Prostate gland (tissue), 2 donors: ENCODE measurements at regions not wholly inside any gene's neighbourhood (a gene's known extent, or its start where the extent isn't known, plus 50 kb on each side); places are given as distances from the start of the nearest gene placed in this dataset.

Experiments
- CTCF ChIP-seq, 4 experiments: fragments of 200-600 bp in 2 of 4; fragments of 450-650 bp in 2 of 4; sonication (generic) in 2 of 4; IDR thresholded peaks; 1 replicate in 3 of 4; 2 replicates in 1 of 4; pipeline ENCODE4 v1.5.1; 2016 to 2019; ENCODE audit warnings: antibody characterized with exemption in 4 of 4, mild to moderate bottlenecking in 2 of 4, moderate library complexity in 2 of 4
- POLR2A ChIP-seq: fragments of 450-650 bp; IDR thresholded peaks from one replicate; pipeline ENCODE4 v1.6.1; 2016; ENCODE audit warnings: antibody characterized with exemption, mild to moderate bottlenecking

- TF ChIP-seq CTCF (IDR thresholded peaks at IDR 0.05) (no peak), POLR2A (no peak)
Measured at GRCh38 chr10:80921032-80921431, 383.3 kb downstream of the SH2D4B start.
